Loucy (cell line): ENCODE measurements at regions not wholly inside any gene's neighbourhood (a gene's known extent, or its start where the extent isn't known, plus 50 kb on each side); places are given as distances from the start of the nearest gene placed in this dataset.

Source experiments
- H2AFZ ChIP-seq: fragments of 200-600 bp; sonication (generic); 2 replicates; pipeline ENCODE4 v1.6.0; 2016; ENCODE audit warnings: antibody characterized with exemption, mild to moderate bottlenecking, low read length, moderate library complexity
- H3F3A ChIP-seq: fragments of 200-600 bp; 2 replicates; pipeline ENCODE4 v1.6.0; 2016; ENCODE audit warnings: antibody characterized with exemption, low read depth, mild to moderate bottlenecking
- H3K27me3 ChIP-seq: fragments of 200-600 bp; sonication (generic); 2 replicates; pipeline ENCODE4 v1.6.1; 2014; ENCODE audit warnings: low read length, mild to moderate bottlenecking; ENCODE audit not compliant: insufficient read depth, poor library complexity, severe bottlenecking
- H3K36me3 ChIP-seq: fragments of 200-600 bp; sonication (generic); 2 replicates; pipeline ENCODE4 v1.6.1; 2016; ENCODE audit warnings: low read length; ENCODE audit not compliant: insufficient read depth
- H3K4me1 ChIP-seq: fragments of 200-600 bp; sonication (generic); 2 replicates; pipeline ENCODE4 v1.5.1; 2014; ENCODE audit warnings: low read length, mild to moderate bottlenecking; ENCODE audit not compliant: insufficient read depth, poor library complexity, severe bottlenecking
- H3K4me2 ChIP-seq: fragments of 200-600 bp; sonication (generic); 2 replicates; pipeline ENCODE4 v1.6.0; 2014; ENCODE audit warnings: antibody characterized with exemption, low read length, low read depth, mild to moderate bottlenecking; ENCODE audit not compliant: poor library complexity, severe bottlenecking
- H3K4me3 ChIP-seq: fragments of 200-600 bp; sonication (generic); 2 replicates; pipeline ENCODE4 v1.5.1; 2014; ENCODE audit warnings: low read length, mild to moderate bottlenecking, mixed read lengths; ENCODE audit not compliant: poor library complexity, severe bottlenecking
- H3K79me2 ChIP-seq: fragments of 200-600 bp; sonication (generic); 2 replicates; pipeline ENCODE4 v1.6.1; 2014; ENCODE audit warnings: low read length; ENCODE audit not compliant: insufficient read depth
- H3K9ac ChIP-seq: fragments of 200-600 bp; sonication (generic); 2 replicates; pipeline ENCODE4 v1.6.0; 2014; ENCODE audit warnings: mild to moderate bottlenecking, low read depth, low read length, moderate library complexity; ENCODE audit not compliant: poor library complexity, severe bottlenecking
- H3K9me2 ChIP-seq: fragments of 200-600 bp; sonication (generic); replicated peaks from 2 replicates; pipeline ENCODE4 v1.6.1; 2016; ENCODE audit warnings: low read depth, low read length, mixed read lengths
- H3K9me3 ChIP-seq: fragments of 200-600 bp; sonication (generic); 2 replicates; pipeline ENCODE4 v1.6.1; 2014; ENCODE audit warnings: mild to moderate bottlenecking, antibody characterized with exemption, low read length, low read depth; ENCODE audit not compliant: insufficient read depth
- H4K20me1 ChIP-seq: fragments of 200-600 bp; sonication (generic); 2 replicates; pipeline ENCODE4 v1.6.0; 2014; ENCODE audit warnings: antibody characterized with exemption, low read length, mild to moderate bottlenecking; ENCODE audit not compliant: insufficient read depth, poor library complexity, severe bottlenecking
- CTCF ChIP-seq: fragments of 200-600 bp; sonication (generic); conservative IDR thresholded peaks from 2 replicates; pipeline ENCODE4 v1.5.1; 2014; ENCODE audit warnings: mild to moderate bottlenecking, antibody characterized with exemption, low read length
- EZH2phosphoT487 ChIP-seq: fragments of 200-600 bp; IDR thresholded peaks from 2 replicates; pipeline ENCODE4 v1.6.1; 2018; ENCODE audit warnings: antibody characterized with exemption, mild to moderate bottlenecking, moderate library complexity, borderline replicate concordance

DNA sequence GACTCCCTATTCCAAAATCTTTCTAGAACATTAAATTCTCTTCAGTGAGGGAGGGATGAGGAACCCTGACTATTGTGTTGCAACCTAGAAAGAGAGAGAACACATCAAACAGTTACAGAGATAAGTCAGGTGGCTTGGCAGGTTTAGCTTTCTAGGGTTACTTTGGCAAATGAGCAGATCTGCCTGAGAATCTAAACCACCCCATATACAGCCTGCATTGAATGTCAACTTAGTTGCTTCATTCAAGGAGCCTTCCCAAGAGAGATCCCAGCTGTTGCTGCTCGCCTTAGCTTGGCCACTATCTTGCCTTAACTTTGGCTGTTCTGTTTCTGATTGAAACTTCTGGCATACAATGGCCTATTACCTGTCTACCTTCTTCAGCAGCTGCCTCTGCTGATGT lies 74.7 kb upstream of the TCF21 start:
- Histone ChIP-seq H2AFZ (no peak overlapping the region), H3F3A (no peaks in the 10 kb centered on the region), H3K79me2 (no peaks in the 10 kb centered on the region), H3K27me3 (no peaks in the 10 kb centered on the region), H4K20me1 (no peaks in the 10 kb centered on the region), H3K9me3 (no peaks in the 10 kb centered on the region), H3K9ac (no peak overlapping the region), H3K4me1 (no peaks in the 10 kb centered on the region), H3K4me2 (no peak overlapping the region), H3K9me2 (no peaks in the 10 kb centered on the region), H3K36me3 (no peaks in the 10 kb centered on the region), H3K4me3 (no peak overlapping the region)
- no peak for TF ChIP-seq CTCF
- TF ChIP-seq EZH2phosphoT487, result no peak

DNA sequence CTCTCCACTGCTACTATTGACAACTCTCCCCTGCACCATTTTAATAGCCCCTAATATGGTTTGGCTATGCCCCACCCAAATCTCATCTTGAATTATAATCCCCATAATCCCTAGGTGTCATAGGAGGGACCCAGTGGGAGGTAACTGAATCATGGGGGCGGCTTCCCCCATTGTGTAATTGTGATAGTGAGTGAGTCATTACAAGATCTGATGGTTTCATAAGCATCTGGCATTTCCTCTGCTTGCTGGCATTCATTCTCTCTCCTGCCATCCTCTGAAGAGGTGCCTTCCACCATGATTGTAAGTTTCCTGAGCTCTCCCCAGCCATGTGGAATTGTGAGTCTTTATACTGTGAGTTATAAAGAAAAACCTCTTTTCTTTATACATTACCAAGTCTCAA lies 74.1 kb upstream of the TCF21 start:
- no peaks in the 10 kb centered on the region for H3K4me1 ChIP-seq
- TF ChIP-seq CTCF, result no peak
- no peak for TF ChIP-seq EZH2phosphoT487
- no peaks in the 10 kb centered on the region for H4K20me1 ChIP-seq
- no peak overlapping the region for H2AFZ ChIP-seq
- H3K4me2 ChIP-seq, result no peak overlapping the region
- H3K9me2 ChIP-seq, result no peaks in the 10 kb centered on the region
- H3K9me3 ChIP-seq, result no peaks in the 10 kb centered on the region
- H3K79me2 ChIP-seq, result no peaks in the 10 kb centered on the region
- no peaks in the 10 kb centered on the region for H3K36me3 ChIP-seq
- no peak overlapping the region for H3K4me3 ChIP-seq
- H3F3A ChIP-seq, result no peaks in the 10 kb centered on the region
- H3K27me3 ChIP-seq, result no peaks in the 10 kb centered on the region
- no peak overlapping the region for H3K9ac ChIP-seq

GRCh38 chr6:133815313-133815712 lies 73.6 kb upstream of the TCF21 start:
- Histone ChIP-seq H3F3A (no peaks in the 10 kb centered on the region), H3K9me3 (no peaks in the 10 kb centered on the region), H3K9ac (no peak overlapping the region), H3K4me1 (no peaks in the 10 kb centered on the region), H3K79me2 (no peaks in the 10 kb centered on the region), H4K20me1 (no peaks in the 10 kb centered on the region), H3K4me2 (no peak overlapping the region), H3K4me3 (no peak overlapping the region), H3K27me3 (no peaks in the 10 kb centered on the region), H3K9me2 (no peaks in the 10 kb centered on the region), H2AFZ (no peak overlapping the region), H3K36me3 (no peaks in the 10 kb centered on the region)
- TF ChIP-seq EZH2phosphoT487 (no peak), CTCF (no peak)
